ENCODE measurements at regions not wholly inside any gene's neighbourhood (a gene's known extent, or its start where the extent isn't known, plus 50 kb on each side); places are given as distances from the start of the nearest gene placed in this dataset.

- no peak overlapping the region for H3K27ac Mint-ChIP-seq
- H3K36me3 Mint-ChIP-seq: peaks cover 3% of the 10 kb centered on the region
- peaks cover 6 to 17% (median 11%) of the 10 kb centered on the region in 3 donors for H3K9me3 Mint-ChIP-seq
- no peak overlapping the region for H3K4me3 Mint-ChIP-seq
- H3K27me3 Mint-ChIP-seq: peaks cover 2% of the 10 kb centered on the region
- H3K4me1 Mint-ChIP-seq: no peaks in the 10 kb centered on the region
Observed at GRCh38 chr1:57843760-57844159, 419.9 kb upstream of the DAB1 start.

- H3K27ac Mint-ChIP-seq: no peak overlapping the region
- H3K4me1 Mint-ChIP-seq: no peaks in the 10 kb centered on the region
- peaks cover 3% of the 10 kb centered on the region for H3K36me3 Mint-ChIP-seq
- peaks cover 6 to 17% (median 13%) of the 10 kb centered on the region in 3 donors for H3K9me3 Mint-ChIP-seq
- no peak overlapping the region for H3K4me3 Mint-ChIP-seq
- no peaks in the 10 kb centered on the region for H3K27me3 Mint-ChIP-seq
Observed at GRCh38 chr1:57839526-57839925, 415.7 kb upstream of the DAB1 start.

- Mint-ChIP-seq H3K27ac (no peak overlapping the region), H3K4me1 (no peaks in the 10 kb centered on the region), H3K4me3 (no peak overlapping the region), H3K9me3 (peaks cover 6 to 17% (median 13%) of the 10 kb centered on the region in 3 donors), H3K27me3 (no peaks in the 10 kb centered on the region), H3K36me3 (peaks cover 3% of the 10 kb centered on the region)
Observed at GRCh38 chr1:57839067-57839466, 415.2 kb upstream of the DAB1 start.

- Mint-ChIP-seq H3K36me3 (no peaks in the 10 kb centered on the region), H3K9me3 (peaks cover 0 to 6% (median 1%) of the 10 kb centered on the region in 3 donors), H3K27me3 (peaks cover 2% of the 10 kb centered on the region)
Observed at GRCh38 chr1:57835620-57836019, 411.8 kb upstream of the DAB1 start.

GRCh38 chr1:57833296-57833695 is 409.4 kb upstream of the DAB1 start:
- H3K9me3 Mint-ChIP-seq: peaks cover 0 to 4% (median 0%) of the 10 kb centered on the region in 3 donors
- no peaks in the 10 kb centered on the region for H3K36me3 Mint-ChIP-seq
- H3K4me3 Mint-ChIP-seq: no peak overlapping the region
- no peaks in the 10 kb centered on the region for H3K4me1 Mint-ChIP-seq
- H3K27me3 Mint-ChIP-seq: peaks cover 2% of the 10 kb centered on the region
- no peak overlapping the region for H3K27ac Mint-ChIP-seq

More at GRCh38 chr1:57835620-57836019, 411.8 kb upstream of the DAB1 start:
- Mint-ChIP-seq H3K4me3 (no peak overlapping the region), H3K4me1 (no peaks in the 10 kb centered on the region), H3K27ac (peak overlapping the region in 1 of 3 donors; percentile 32)

- peaks cover 0 to 4% (median 0%) of the 10 kb centered on the region in 3 donors for H3K9me3 Mint-ChIP-seq
- no peak overlapping the region for H3K4me3 Mint-ChIP-seq
- no peak overlapping the region for H3K27ac Mint-ChIP-seq
- H3K36me3 Mint-ChIP-seq: no peaks in the 10 kb centered on the region
- no peaks in the 10 kb centered on the region for H3K4me1 Mint-ChIP-seq
- peaks cover 2% of the 10 kb centered on the region for H3K27me3 Mint-ChIP-seq
Observed at GRCh38 chr1:57832612-57833011, 408.8 kb upstream of the DAB1 start.

- no peaks in the 10 kb centered on the region for H3K36me3 Mint-ChIP-seq
- H3K9me3 Mint-ChIP-seq: peaks cover 0 to 2% (median 0%) of the 10 kb centered on the region in 3 donors
- no peak overlapping the region for H3K4me3 Mint-ChIP-seq
- H3K4me1 Mint-ChIP-seq: no peaks in the 10 kb centered on the region
- H3K27ac Mint-ChIP-seq: no peak overlapping the region
- H3K27me3 Mint-ChIP-seq: peaks cover 2% of the 10 kb centered on the region
Observed at GRCh38 chr1:57831624-57832023, 407.8 kb upstream of the DAB1 start.

GRCh38 chr1:57826535-57826934 is 402.7 kb upstream of the DAB1 start:
- Mint-ChIP-seq H3K9me3 (no peaks in the 10 kb centered on the region), H3K27ac (no peak overlapping the region), H3K27me3 (peaks cover 5% of the 10 kb centered on the region), H3K4me3 (no peak overlapping the region), H3K4me1 (no peaks in the 10 kb centered on the region), H3K36me3 (no peaks in the 10 kb centered on the region)

- H3K4me3 Mint-ChIP-seq: peak overlapping the region in 1 of 4 donors; percentile 63
- no peaks in the 10 kb centered on the region for H3K4me1 Mint-ChIP-seq
- H3K27ac Mint-ChIP-seq: no peak overlapping the region
Observed at GRCh38 chr1:57824535-57824934, 400.7 kb upstream of the DAB1 start.

GRCh38 chr1:57820356-57821095 is 396.7 kb upstream of the DAB1 start:
- Mint-ChIP-seq H3K36me3 (no peaks in the 10 kb centered on the region), H3K27me3 (peaks cover 2% of the 10 kb centered on the region), H3K4me1 (no peaks in the 10 kb centered on the region), H3K9me3 (no peaks in the 10 kb centered on the region), H3K27ac (no peak overlapping the region), H3K4me3 (no peak overlapping the region)

More at GRCh38 chr1:57824535-57824934, 400.7 kb upstream of the DAB1 start:
- Mint-ChIP-seq H3K9me3 (no peaks in the 10 kb centered on the region), H3K36me3 (no peaks in the 10 kb centered on the region), H3K27me3 (peaks cover 2% of the 10 kb centered on the region)

- Mint-ChIP-seq H3K4me3 (no peak overlapping the region), H3K27me3 (no peaks in the 10 kb centered on the region)
Observed at GRCh38 chr1:57819893-57820292, 396.0 kb upstream of the DAB1 start.

GRCh38 chr1:57803586-57803985 is 379.7 kb upstream of the DAB1 start:
- Mint-ChIP-seq H3K36me3 (no peaks in the 10 kb centered on the region), H3K4me1 (no peaks in the 10 kb centered on the region), H3K27ac (no peak overlapping the region), H3K27me3 (peaks cover 2% of the 10 kb centered on the region), H3K9me3 (peaks cover 0 to 6% (median 5%) of the 10 kb centered on the region in 3 donors), H3K4me3 (no peak overlapping the region)

More at GRCh38 chr1:57819893-57820292, 396.0 kb upstream of the DAB1 start:
- Mint-ChIP-seq H3K36me3 (no peaks in the 10 kb centered on the region), H3K4me1 (no peaks in the 10 kb centered on the region), H3K9me3 (no peaks in the 10 kb centered on the region), H3K27ac (no peak overlapping the region)

GRCh38 chr1:57800376-57800775 is 376.5 kb upstream of the DAB1 start:
- Mint-ChIP-seq H3K36me3 (no peaks in the 10 kb centered on the region), H3K9me3 (peaks cover 0 to 6% (median 5%) of the 10 kb centered on the region in 3 donors), H3K4me1 (no peaks in the 10 kb centered on the region), H3K4me3 (no peak overlapping the region), H3K27ac (no peak overlapping the region), H3K27me3 (peaks cover 3% of the 10 kb centered on the region)

GRCh38 chr1:57799490-57800115 is 375.7 kb upstream of the DAB1 start:
- H3K9me3 Mint-ChIP-seq: peaks cover 0 to 6% (median 5%) of the 10 kb centered on the region in 3 donors
- H3K27ac Mint-ChIP-seq: no peak overlapping the region
- no peak overlapping the region for H3K4me3 Mint-ChIP-seq
- H3K27me3 Mint-ChIP-seq: peaks cover 3% of the 10 kb centered on the region
- no peaks in the 10 kb centered on the region for H3K4me1 Mint-ChIP-seq
- H3K36me3 Mint-ChIP-seq: no peaks in the 10 kb centered on the region

GRCh38 chr1:57798543-57798942 is 374.7 kb upstream of the DAB1 start:
- Mint-ChIP-seq H3K9me3 (peaks cover 0 to 6% (median 5%) of the 10 kb centered on the region in 3 donors), H3K27ac (no peak overlapping the region), H3K27me3 (peaks cover 3% of the 10 kb centered on the region), H3K4me1 (no peaks in the 10 kb centered on the region), H3K4me3 (no peak overlapping the region), H3K36me3 (no peaks in the 10 kb centered on the region)

GRCh38 chr1:57797084-57797483 is 373.2 kb upstream of the DAB1 start:
- H3K4me1 Mint-ChIP-seq: no peaks in the 10 kb centered on the region
- peaks cover 0 to 2% (median under 1%) of the 10 kb centered on the region in 3 donors for H3K9me3 Mint-ChIP-seq
- no peaks in the 10 kb centered on the region for H3K36me3 Mint-ChIP-seq
- no peak overlapping the region for H3K27ac Mint-ChIP-seq
- H3K4me3 Mint-ChIP-seq: no peak overlapping the region
- H3K27me3 Mint-ChIP-seq: peaks cover 3% of the 10 kb centered on the region
